A549 (cell line): ENCODE measurements at regions not wholly inside any gene's neighbourhood (a gene's known extent, or its start where the extent isn't known, plus 50 kb on each side); places are given as distances from the start of the nearest gene placed in this dataset.

Experiments used
- ATAC-seq, 2 experiments: fragments of 200-7000 bp in 1 of 2; fragments of >200 bp in 1 of 2; cut with Nextera tagmentation in 1 of 2; cut with Tn5 transposase in 1 of 2; 3 replicates each; pipeline versions ENCODE4 v1.8.0 to v1.9.1; 2018 to 2020; ENCODE audit warnings: mild to moderate bottlenecking in 1 of 2, moderate library complexity in 1 of 2
- CTCF ChIA-PET: fragments of 300-600 bp; sonication (Branson Sonifier 250); formaldehyde crosslinking; extraction: SDS; loops from one replicate; lab custom pipeline; 2021; ENCODE audit warnings: antibody characterized with exemption, inconsistent platforms; lab: Yijun Ruan, JAX
- POLR2A ChIA-PET: fragments of 350-600 bp; formaldehyde crosslinking; extraction: SDS; loops from one replicate; lab custom pipeline; 2021; ENCODE audit warnings: antibody characterized with exemption, inconsistent platforms; lab: Yijun Ruan, JAX
- DNase-seq, 2 experiments: peaks; one replicate each; pipeline versions ENCODE4 v3.0.0 to v3.0.0-alpha.2; 2011 to 2016; ENCODE audit warnings: low read depth in 1 of 2, low spot score in 1 of 2
- FAIRE-seq: peaks from 2 replicates; lab custom pipeline; 2011; peaks lifted over from hg19 to GRCh38; lab: Jason Lieb, UNC
- H3K27ac ChIP-seq, 2 experiments: fragments of >200 bp; sonication (Bioruptor Twin); formaldehyde crosslinking; 3 replicates each; pipeline ENCODE4 v1.5.1; 2016 to 2017
- H3K4me1 ChIP-seq: fragments of >200 bp; sonication (Bioruptor Twin); formaldehyde crosslinking; 3 replicates; pipeline ENCODE4 v1.6.1; 2016
- H3K4me2 ChIP-seq: fragments of >200 bp; sonication (Bioruptor Twin); formaldehyde crosslinking; 3 replicates; pipeline ENCODE4 v1.6.1; 2016
- H3K4me3 ChIP-seq: fragments of >200 bp; sonication (Bioruptor Twin); formaldehyde crosslinking; 3 replicates; pipeline ENCODE4 v1.5.1; 2016
- H3K9me3 ChIP-seq: fragments of >200 bp; sonication (Bioruptor Twin); formaldehyde crosslinking; 3 replicates; pipeline ENCODE4 v1.6.1; 2016
- BCL3 ChIP-seq: fragments of >200 bp; sonication (Bioruptor Twin); formaldehyde crosslinking; IDR thresholded peaks from 3 replicates; pipeline ENCODE4 v1.6.1; 2016
- CBX2 ChIP-seq: fragments of 200-600 bp; sonication (generic); IDR thresholded peaks from 2 replicates; pipeline ENCODE4 v1.6.1; 2016; ENCODE audit warnings: low read depth, mild to moderate bottlenecking, borderline replicate concordance
- CEBPB ChIP-seq, 2 experiments: fragments of >200 bp in 1 of 2; sonication (Bioruptor Twin) in 1 of 2; formaldehyde crosslinking in 1 of 2; IDR thresholded peaks; 2 replicates each; pipeline ENCODE4 v1.6.1; 2012 to 2016
- CHD2 ChIP-seq: fragments of 150-350 bp; IDR thresholded peaks from 2 replicates; pipeline ENCODE4 v1.6.1; 2014; ENCODE audit warnings: low read length; ENCODE audit not compliant: partially characterized antibody
- E2F6 ChIP-seq: IDR thresholded peaks from 2 replicates; pipeline ENCODE4 v1.6.1; 2012; ENCODE audit warnings: low read depth, borderline replicate concordance
- ELK1 ChIP-seq: fragments of 150-350 bp; IDR thresholded peaks from 2 replicates; pipeline ENCODE4 v1.6.1; 2014; ENCODE audit warnings: low read depth, mild to moderate bottlenecking, low read length
- FOXS1 ChIP-seq: fragments of 250-450 bp; sonication (Bioruptor Pico); IDR thresholded peaks from 2 replicates; pipeline ENCODE4 v1.5.0; 2020; ENCODE audit warnings: mild to moderate bottlenecking, moderate library complexity
- HDAC2 ChIP-seq: fragments of 200-600 bp; sonication (generic); IDR thresholded peaks from 2 replicates; pipeline ENCODE4 v1.6.1; 2016
- HOXB13 ChIP-seq: fragments of 250-450 bp; sonication (Bioruptor Pico); IDR thresholded peaks from 2 replicates; pipeline ENCODE4 v1.5.0; 2020; ENCODE audit warnings: low read depth, mild to moderate bottlenecking, moderate library complexity
- JUNB ChIP-seq: fragments of >200 bp; sonication (Bioruptor Twin); formaldehyde crosslinking; IDR thresholded peaks from 2 replicates; pipeline ENCODE4 v1.6.1; 2016
- KDM1A ChIP-seq: fragments of 200-600 bp; sonication (generic); IDR thresholded peaks from 2 replicates; pipeline ENCODE4 v1.6.1; 2016; ENCODE audit warnings: low read depth, mild to moderate bottlenecking
- MAX ChIP-seq: IDR thresholded peaks from 2 replicates; pipeline ENCODE4 v1.6.1; 2012
- NR3C1 ChIP-seq: fragments of >200 bp; sonication (Bioruptor Twin); formaldehyde crosslinking; IDR thresholded peaks from 3 replicates; pipeline ENCODE4 v1.6.1; 2017
- PBX3 ChIP-seq: IDR thresholded peaks from 2 replicates; pipeline ENCODE4 v1.6.1; 2012
- PHF8 ChIP-seq: fragments of 200-600 bp; sonication (generic); IDR thresholded peaks from 2 replicates; pipeline ENCODE4 v1.6.1; 2016; ENCODE audit warnings: low read depth, mild to moderate bottlenecking, antibody characterized with exemption, moderate library complexity, borderline replicate concordance
- POLR2A ChIP-seq: IDR thresholded peaks from 2 replicates; pipeline ENCODE4 v1.6.1; 2012; ENCODE audit warnings: mild to moderate bottlenecking, low read length
- REST ChIP-seq: fragments of 200-600 bp; sonication (generic); IDR thresholded peaks from 2 replicates; pipeline ENCODE4 v1.6.1; 2016; ENCODE audit warnings: antibody characterized with exemption, mild to moderate bottlenecking, moderate library complexity
- RFX5 ChIP-seq: fragments of 450-650 bp; IDR thresholded peaks from 2 replicates; pipeline ENCODE4 v1.7.1; 2014; ENCODE audit warnings: antibody characterized with exemption, mild to moderate bottlenecking, moderate library complexity
- RNF2 ChIP-seq: fragments of 200-600 bp; sonication (generic); IDR thresholded peaks from 2 replicates; pipeline ENCODE4 v1.6.1; 2016; ENCODE audit warnings: low read depth, mild to moderate bottlenecking, antibody characterized with exemption, moderate library complexity, borderline replicate concordance
- ZSCAN20 ChIP-seq: fragments of 250-450 bp; sonication (Bioruptor Pico); IDR thresholded peaks from 2 replicates; pipeline ENCODE4 v1.8.0; 2022; ENCODE audit warnings: mild to moderate bottlenecking, moderate library complexity
- WGBS: methylation state at CpG from one replicate; pipeline ENCODE4 v1.1.6; 2017; ENCODE audit errors: missing lambda C conversion rate; 5-methylcytosine and 5-hydroxymethylcytosine counted together

GRCh38 chr14:38887696-38888095, 215.3 kb downstream of the SEC23A start:
- ChIA-PET POLR2A (no interaction called here), CTCF (interaction anchor here (1.5 kb wide), 1 partner anchor 11 kb away, joined by 3 read pairs; no protein-coding TSS in a partner anchor)
- no peak overlapping the region for H3K4me3 ChIP-seq
- FAIRE-seq (no peak), ATAC-seq (no peak)
- WGBS: 7% methylated on average over 2 of the region's 2 CpGs
- no peak overlapping the region for H3K4me2 ChIP-seq
- no peaks in the 10 kb centered on the region for H3K9me3 ChIP-seq
- H3K4me1 ChIP-seq: no peaks in the 10 kb centered on the region
- TF ChIP-seq REST (no peak), HOXB13 (CRISPR knock-in tag) (no peak), KDM1A (no peak), CHD2 (no peak), POLR2A (no peak), E2F6 (no peak), RFX5 (no peak), BCL3 (no peak), NR3C1 (no peak)
- TF ChIP-seq, all 56 proteins: peak for 0
- H3K27ac ChIP-seq: no peak overlapping the region
- no peak for DNase-seq

- CTCF ChIA-PET: interaction anchor here (1.1 to 1.5 kb wide), 2 partner anchors 10 to 16 kb away, joined by 3 to 5 read pairs; no protein-coding TSS in a partner anchor
- no peaks in the 10 kb centered on the region for H3K9me3 ChIP-seq
- POLR2A ChIA-PET: no interaction called here
- no peak; a peak in 1 of 6 replicates for ATAC-seq
- H3K27ac ChIP-seq: no peak overlapping the region
- DNase-seq: no peak
- FAIRE-seq: no peak
- H3K4me1 ChIP-seq: no peaks in the 10 kb centered on the region
- TF ChIP-seq CHD2 (no peak), ELK1 (no peak), PHF8 (no peak), CBX2 (no peak), PBX3 (no peak), FOXS1 (CRISPR knock-in tag) (no peak), E2F6 (no peak), ZSCAN20 (no peak), JUNB (no peak), MAX (no peak), POLR2A (no peak), CEBPB (IDR thresholded peaks at IDR 0.05) (no peak), BCL3 (no peak), HDAC2 (no peak), RNF2 (no peak)
- TF ChIP-seq, all 56 proteins: peak for 0
- no peak overlapping the region for H3K4me2 ChIP-seq
- H3K4me3 ChIP-seq: no peak overlapping the region
Measured at GRCh38 chr14:38884109-38884508, 218.9 kb downstream of the SEC23A start.
